ENCODE measurements at regions not wholly inside any gene's neighbourhood (a gene's known extent, or its start where the extent isn't known, plus 50 kb on each side); places are given as distances from the start of the nearest gene placed in this dataset.

DNA sequence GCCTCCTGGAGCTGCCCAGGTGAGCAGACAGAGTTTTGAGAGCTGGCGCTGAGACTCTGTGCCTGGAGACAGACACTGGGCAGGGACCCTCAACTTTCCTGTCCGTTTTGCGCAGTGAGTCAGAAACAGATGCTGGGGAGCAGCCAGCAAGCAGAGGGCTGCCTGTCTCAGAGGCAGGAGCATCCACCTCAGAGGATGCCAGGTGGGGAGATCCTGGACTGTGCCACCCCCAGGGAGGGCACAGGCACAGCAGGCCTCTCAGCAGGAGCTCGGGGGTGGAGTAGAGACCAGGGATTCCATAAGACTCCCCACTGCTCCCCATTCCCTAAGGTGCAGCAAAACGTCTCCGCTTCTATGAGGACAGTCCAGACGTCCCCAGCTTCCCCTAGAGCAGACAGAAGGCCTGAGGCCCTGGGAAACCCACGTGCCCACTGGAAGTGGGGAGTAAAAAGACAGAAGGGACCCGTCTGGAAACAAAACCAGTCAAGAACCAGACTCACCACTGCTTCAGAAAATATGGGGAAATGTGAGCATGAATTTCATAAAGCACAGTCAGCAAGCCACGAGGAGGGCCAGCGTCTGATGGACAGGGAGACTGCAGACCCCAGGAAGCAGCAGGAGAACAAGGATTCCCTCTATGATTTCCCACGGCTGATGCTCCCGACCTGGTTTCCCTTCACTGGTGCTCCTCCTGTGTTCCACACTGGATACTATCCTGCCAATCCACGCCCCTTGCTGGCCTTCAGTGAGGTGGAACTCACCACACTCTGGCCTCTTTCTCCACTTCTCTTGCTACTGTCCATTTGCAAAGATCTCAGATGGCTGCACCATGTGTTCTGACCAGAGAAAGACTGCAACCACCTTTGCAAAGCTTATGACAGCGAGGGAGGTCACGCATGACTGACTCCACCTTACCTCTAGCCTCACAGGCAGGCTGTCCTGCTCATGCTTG is 151.3 kb upstream of the FAM20C start (continued):
- TF ChIP-seq, protein P1, sequence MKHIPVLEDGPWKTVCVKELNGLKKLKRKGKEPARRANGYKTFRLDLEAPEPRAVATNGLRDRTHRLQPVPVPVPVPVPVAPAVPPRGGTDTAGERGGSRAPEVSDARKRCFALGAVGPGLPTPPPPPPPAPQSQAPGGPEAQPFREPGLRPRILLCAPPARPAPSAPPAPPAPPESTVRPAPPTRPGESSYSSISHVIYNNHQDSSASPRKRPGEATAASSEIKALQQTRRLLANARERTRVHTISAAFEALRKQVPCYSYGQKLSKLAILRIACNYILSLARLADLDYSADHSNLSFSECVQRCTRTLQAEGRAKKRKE (CRISPR knock-in tag; IDR thresholded peaks at IDR 0.05; ENCODE audit: low read depth), result no peak
- TF ChIP-seq RNF2 (IDR thresholded peaks at IDR 0.05; ENCODE audit: borderline replicate concordance, low read depth) (no peak), HOXA7 (CRISPR knock-in tag; IDR thresholded peaks at IDR 0.05) (no peak), CEBPB (IDR thresholded peaks at IDR 0.05) (no peak), JUN (IDR thresholded peaks at IDR 0.05) (no peak), NPAS2 (CRISPR knock-in tag; IDR thresholded peaks at IDR 0.05; ENCODE audit: borderline replicate concordance) (no peak), SMC3 (IDR thresholded peaks at IDR 0.05) (no peak), FOSB (CRISPR knock-in tag; IDR thresholded peaks at IDR 0.05) (no peak), HEYL (CRISPR knock-in tag; IDR thresholded peaks at IDR 0.05) (no peak)
- TF ChIP-seq, protein P2, sequence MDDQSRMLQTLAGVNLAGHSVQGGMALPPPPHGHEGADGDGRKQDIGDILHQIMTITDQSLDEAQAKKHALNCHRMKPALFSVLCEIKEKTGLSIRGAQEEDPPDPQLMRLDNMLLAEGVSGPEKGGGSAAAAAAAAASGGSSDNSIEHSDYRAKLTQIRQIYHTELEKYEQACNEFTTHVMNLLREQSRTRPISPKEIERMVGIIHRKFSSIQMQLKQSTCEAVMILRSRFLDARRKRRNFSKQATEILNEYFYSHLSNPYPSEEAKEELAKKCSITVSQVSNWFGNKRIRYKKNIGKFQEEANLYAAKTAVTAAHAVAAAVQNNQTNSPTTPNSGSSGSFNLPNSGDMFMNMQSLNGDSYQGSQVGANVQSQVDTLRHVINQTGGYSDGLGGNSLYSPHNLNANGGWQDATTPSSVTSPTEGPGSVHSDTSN (IDR thresholded peaks at IDR 0.05), result no peak

DNA sequence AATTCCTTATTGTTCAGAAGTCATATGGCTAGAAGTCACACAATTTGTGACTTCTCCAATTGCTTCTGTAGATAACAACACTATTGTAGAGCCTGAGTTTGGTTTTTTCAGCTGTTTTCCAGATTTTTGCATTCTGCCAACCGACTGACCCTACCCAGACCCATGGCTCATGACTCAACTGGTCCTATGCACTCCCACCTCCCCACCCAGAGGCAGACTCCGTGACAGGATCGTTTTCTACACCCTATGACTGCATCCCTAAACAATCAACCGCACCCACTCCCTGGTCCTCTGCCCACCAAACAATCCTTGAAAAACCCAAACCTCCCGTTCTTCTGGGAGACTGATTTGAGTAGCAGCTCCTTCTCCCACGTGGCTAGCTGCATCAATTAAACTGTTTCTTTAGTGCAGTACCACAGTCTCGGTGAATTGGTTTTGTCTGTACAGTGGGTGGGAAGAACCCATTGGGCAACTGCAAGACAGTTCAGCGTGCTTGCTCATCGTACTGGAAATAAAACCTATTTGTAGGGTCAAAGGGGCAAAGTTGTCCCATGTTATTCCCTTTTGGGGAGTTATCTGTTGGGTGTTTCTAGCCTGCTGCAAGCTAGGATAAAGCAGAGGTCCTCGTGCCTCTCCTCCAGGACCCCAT is 150.3 kb upstream of the FAM20C start:
- Histone ChIP-seq H3K9me3 (no peaks in the 10 kb centered on the region), H3K4me3 (no peak overlapping the region), H3K4me2 (no peak overlapping the region), H3K27ac (no peak overlapping the region), H3K4me1 (no peaks in the 10 kb centered on the region)
- no peak for TF ChIP-seq RCOR1 (IDR thresholded peaks at IDR 0.05; ENCODE audit: low read depth, low read length)
- TF ChIP-seq KDM5A (IDR thresholded peaks at IDR 0.05), result no peak
- TF ChIP-seq, protein P3, sequence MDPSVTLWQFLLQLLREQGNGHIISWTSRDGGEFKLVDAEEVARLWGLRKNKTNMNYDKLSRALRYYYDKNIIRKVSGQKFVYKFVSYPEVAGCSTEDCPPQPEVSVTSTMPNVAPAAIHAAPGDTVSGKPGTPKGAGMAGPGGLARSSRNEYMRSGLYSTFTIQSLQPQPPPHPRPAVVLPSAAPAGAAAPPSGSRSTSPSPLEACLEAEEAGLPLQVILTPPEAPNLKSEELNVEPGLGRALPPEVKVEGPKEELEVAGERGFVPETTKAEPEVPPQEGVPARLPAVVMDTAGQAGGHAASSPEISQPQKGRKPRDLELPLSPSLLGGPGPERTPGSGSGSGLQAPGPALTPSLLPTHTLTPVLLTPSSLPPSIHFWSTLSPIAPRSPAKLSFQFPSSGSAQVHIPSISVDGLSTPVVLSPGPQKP (IDR thresholded peaks at IDR 0.05; ENCODE audit: low read depth, low read length), result no peak
- TF ChIP-seq SMC3 (IDR thresholded peaks at IDR 0.05), result no peak
- no peak for TF ChIP-seq EHF (CRISPR knock-in tag; IDR thresholded peaks at IDR 0.05)
- TF ChIP-seq NPAS2 (CRISPR knock-in tag; IDR thresholded peaks at IDR 0.05; ENCODE audit: borderline replicate concordance), result no peak
- TF ChIP-seq KDM1A (IDR thresholded peaks at IDR 0.05; ENCODE audit: low read depth), result no peak
- TF ChIP-seq JUN (IDR thresholded peaks at IDR 0.05), result no peak
- TF ChIP-seq MAZ (IDR thresholded peaks at IDR 0.05; ENCODE audit: borderline replicate concordance, low read depth, low read length), result no peak
- no peak for TF ChIP-seq FOXS1 (CRISPR knock-in tag; IDR thresholded peaks at IDR 0.05)
- TF ChIP-seq, protein P1 (CRISPR knock-in tag; IDR thresholded peaks at IDR 0.05; ENCODE audit: low read depth), result no peak
- no peak for TF ChIP-seq RFX5 (IDR thresholded peaks at IDR 0.05)
- TF ChIP-seq PHF8 (IDR thresholded peaks at IDR 0.05; ENCODE audit: borderline replicate concordance, low read depth), result no peak
- no peak for FAIRE-seq
- no peak for DNase-seq (ENCODE audit: low read depth in 1 of 2, low spot score in 1 of 2)
- WGBS (ENCODE audit: missing lambda C conversion rate), result 27% methylated on average over 10 of the region's 10 CpGs
- POLR2A ChIA-PET, result no interaction called here
- ATAC-seq, result no peak
- CTCF ChIA-PET, result no interaction called here
